Panc1 (cell line): ENCODE measurements at regions not wholly inside any gene's neighbourhood (a gene's known extent, or its start where the extent isn't known, plus 50 kb on each side); places are given as distances from the start of the nearest gene placed in this dataset.

Experiments used
- POLR2AphosphoS5 ChIP-seq: IDR thresholded peaks from 2 replicates; pipeline ENCODE4 v1.6.1; 2012; ENCODE audit warnings: mild to moderate bottlenecking, low read depth, low read length, moderate library complexity
- SIN3A ChIP-seq: IDR thresholded peaks from 2 replicates; pipeline ENCODE4 v1.6.1; 2012; ENCODE audit warnings: low read depth, mild to moderate bottlenecking, low read length, moderate library complexity, borderline replicate concordance; ENCODE audit not compliant: insufficient read depth
- TCF7L2 ChIP-seq: IDR thresholded peaks from 2 replicates; pipeline ENCODE4 v1.6.1; 2011; ENCODE audit warnings: mild to moderate bottlenecking, low read depth, low read length, inconsistent platforms
- TF ChIP-seq, protein P1 (sequence below): fragments of 450-650 bp; IDR thresholded peaks from 2 replicates; pipeline ENCODE4 v1.5.1; 2017; ENCODE audit warnings: mild to moderate bottlenecking
- TF ChIP-seq, protein P2 (sequence below), 2 experiments: IDR thresholded peaks; 2 replicates each; pipeline ENCODE4 v1.6.1; 2011 to 2012; ENCODE audit warnings: low read depth in 2 of 2, control low read depth in 1 of 2, low read length in 1 of 2, mild to moderate bottlenecking in 1 of 2, moderate library complexity in 1 of 2; ENCODE audit not compliant: insufficient read depth in 1 of 2

DNA sequence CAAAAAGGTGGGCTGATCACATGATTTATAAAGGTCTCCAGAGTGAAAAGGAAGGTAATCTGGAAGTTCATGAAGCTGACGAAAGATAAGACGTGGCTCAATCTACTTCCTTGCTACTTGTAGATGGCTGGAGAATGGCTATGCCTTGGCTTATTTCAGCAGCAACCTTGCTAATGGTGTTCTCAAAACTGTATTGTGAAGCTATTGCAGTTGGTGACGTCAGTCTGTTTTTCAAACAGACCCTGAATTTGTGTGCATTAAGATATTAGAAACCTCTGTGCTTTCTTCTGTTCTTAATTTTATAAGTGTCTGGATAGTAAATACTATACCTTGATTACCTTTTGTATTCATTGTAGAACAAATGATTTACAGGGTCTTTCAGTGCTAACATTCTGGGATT lies 58.3 kb upstream of the C11orf87 start:
- TF ChIP-seq, protein P1, sequence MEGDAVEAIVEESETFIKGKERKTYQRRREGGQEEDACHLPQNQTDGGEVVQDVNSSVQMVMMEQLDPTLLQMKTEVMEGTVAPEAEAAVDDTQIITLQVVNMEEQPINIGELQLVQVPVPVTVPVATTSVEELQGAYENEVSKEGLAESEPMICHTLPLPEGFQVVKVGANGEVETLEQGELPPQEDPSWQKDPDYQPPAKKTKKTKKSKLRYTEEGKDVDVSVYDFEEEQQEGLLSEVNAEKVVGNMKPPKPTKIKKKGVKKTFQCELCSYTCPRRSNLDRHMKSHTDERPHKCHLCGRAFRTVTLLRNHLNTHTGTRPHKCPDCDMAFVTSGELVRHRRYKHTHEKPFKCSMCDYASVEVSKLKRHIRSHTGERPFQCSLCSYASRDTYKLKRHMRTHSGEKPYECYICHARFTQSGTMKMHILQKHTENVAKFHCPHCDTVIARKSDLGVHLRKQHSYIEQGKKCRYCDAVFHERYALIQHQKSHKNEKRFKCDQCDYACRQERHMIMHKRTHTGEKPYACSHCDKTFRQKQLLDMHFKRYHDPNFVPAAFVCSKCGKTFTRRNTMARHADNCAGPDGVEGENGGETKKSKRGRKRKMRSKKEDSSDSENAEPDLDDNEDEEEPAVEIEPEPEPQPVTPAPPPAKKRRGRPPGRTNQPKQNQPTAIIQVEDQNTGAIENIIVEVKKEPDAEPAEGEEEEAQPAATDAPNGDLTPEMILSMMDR, result no peak
- no peak for TF ChIP-seq SIN3A
- TF ChIP-seq, protein P2, sequence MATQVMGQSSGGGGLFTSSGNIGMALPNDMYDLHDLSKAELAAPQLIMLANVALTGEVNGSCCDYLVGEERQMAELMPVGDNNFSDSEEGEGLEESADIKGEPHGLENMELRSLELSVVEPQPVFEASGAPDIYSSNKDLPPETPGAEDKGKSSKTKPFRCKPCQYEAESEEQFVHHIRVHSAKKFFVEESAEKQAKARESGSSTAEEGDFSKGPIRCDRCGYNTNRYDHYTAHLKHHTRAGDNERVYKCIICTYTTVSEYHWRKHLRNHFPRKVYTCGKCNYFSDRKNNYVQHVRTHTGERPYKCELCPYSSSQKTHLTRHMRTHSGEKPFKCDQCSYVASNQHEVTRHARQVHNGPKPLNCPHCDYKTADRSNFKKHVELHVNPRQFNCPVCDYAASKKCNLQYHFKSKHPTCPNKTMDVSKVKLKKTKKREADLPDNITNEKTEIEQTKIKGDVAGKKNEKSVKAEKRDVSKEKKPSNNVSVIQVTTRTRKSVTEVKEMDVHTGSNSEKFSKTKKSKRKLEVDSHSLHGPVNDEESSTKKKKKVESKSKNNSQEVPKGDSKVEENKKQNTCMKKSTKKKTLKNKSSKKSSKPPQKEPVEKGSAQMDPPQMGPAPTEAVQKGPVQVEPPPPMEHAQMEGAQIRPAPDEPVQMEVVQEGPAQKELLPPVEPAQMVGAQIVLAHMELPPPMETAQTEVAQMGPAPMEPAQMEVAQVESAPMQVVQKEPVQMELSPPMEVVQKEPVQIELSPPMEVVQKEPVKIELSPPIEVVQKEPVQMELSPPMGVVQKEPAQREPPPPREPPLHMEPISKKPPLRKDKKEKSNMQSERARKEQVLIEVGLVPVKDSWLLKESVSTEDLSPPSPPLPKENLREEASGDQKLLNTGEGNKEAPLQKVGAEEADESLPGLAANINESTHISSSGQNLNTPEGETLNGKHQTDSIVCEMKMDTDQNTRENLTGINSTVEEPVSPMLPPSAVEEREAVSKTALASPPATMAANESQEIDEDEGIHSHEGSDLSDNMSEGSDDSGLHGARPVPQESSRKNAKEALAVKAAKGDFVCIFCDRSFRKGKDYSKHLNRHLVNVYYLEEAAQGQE (IDR thresholded peaks at IDR 0.05; ENCODE audit: insufficient read depth in 1 of 2, low read depth in 2 of 2, low read length in 1 of 2), result no peak
- no peak for TF ChIP-seq POLR2AphosphoS5
- no peak for TF ChIP-seq TCF7L2
